ENCODE measurements at regions not wholly inside any gene's neighbourhood (a gene's known extent, or its start where the extent isn't known, plus 50 kb on each side); places are given as distances from the start of the nearest gene placed in this dataset.

DNA sequence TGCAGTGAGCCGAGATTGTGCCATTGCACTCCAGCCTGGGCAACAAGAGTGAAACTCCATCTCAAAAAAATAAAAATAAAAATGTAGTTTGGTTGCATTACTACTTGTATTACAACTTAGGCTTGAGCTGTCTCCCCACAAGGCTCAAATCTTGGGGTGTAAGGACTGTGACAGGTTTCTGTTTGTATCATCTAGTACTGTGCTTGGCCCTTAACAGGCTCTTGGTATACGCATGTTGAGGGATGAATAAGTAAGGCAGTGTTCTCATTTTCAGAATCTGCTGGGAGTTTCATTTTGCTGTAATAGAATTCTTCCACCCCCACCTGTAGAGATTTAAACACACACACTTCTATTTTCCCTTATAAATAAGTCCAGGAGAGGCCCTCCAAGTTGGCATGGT is 289.4 kb upstream of the EEF2KMT start:
- Mint-ChIP-seq H3K4me1 (ENCODE audit: low read depth, unreplicated experiment) (no peaks in the 10 kb centered on the region), H3K36me3 (ENCODE audit: insufficient read depth, unreplicated experiment) (no peaks in the 10 kb centered on the region), H3K4me3 (ENCODE audit: low read depth, unreplicated experiment) (no peak overlapping the region), H3K9me3 (ENCODE audit: low read depth, unreplicated experiment) (no peaks in the 10 kb centered on the region), H3K27ac (ENCODE audit: unreplicated experiment) (no peak overlapping the region), H3K27me3 (ENCODE audit: unreplicated experiment) (peaks cover 57% of the 10 kb centered on the region)
- TF ChIP-seq, protein P1, sequence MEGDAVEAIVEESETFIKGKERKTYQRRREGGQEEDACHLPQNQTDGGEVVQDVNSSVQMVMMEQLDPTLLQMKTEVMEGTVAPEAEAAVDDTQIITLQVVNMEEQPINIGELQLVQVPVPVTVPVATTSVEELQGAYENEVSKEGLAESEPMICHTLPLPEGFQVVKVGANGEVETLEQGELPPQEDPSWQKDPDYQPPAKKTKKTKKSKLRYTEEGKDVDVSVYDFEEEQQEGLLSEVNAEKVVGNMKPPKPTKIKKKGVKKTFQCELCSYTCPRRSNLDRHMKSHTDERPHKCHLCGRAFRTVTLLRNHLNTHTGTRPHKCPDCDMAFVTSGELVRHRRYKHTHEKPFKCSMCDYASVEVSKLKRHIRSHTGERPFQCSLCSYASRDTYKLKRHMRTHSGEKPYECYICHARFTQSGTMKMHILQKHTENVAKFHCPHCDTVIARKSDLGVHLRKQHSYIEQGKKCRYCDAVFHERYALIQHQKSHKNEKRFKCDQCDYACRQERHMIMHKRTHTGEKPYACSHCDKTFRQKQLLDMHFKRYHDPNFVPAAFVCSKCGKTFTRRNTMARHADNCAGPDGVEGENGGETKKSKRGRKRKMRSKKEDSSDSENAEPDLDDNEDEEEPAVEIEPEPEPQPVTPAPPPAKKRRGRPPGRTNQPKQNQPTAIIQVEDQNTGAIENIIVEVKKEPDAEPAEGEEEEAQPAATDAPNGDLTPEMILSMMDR (IDR thresholded peaks at IDR 0.05; ENCODE audit: unreplicated experiment) = no peak
- DNase-seq = no peak
- intact Hi-C loops (cut with micrococcal nuclease; ENCODE audit: unreplicated experiment) = no loop called here
- CTCF ChIA-PET = no interaction called here
- BruUV-seq (replicated peaks) = no TSS peak

GRCh38 chr16:5385811-5386210 is 288.2 kb upstream of the EEF2KMT start:
- Mint-ChIP-seq H3K27ac (ENCODE audit: unreplicated experiment) (no peak overlapping the region), H3K27me3 (ENCODE audit: unreplicated experiment) (peaks cover 48% of the 10 kb centered on the region), H3K9me3 (ENCODE audit: low read depth, unreplicated experiment) (no peaks in the 10 kb centered on the region), H3K4me3 (ENCODE audit: low read depth, unreplicated experiment) (no peak overlapping the region), H3K4me1 (ENCODE audit: low read depth, unreplicated experiment) (no peaks in the 10 kb centered on the region), H3K36me3 (ENCODE audit: insufficient read depth, unreplicated experiment) (no peaks in the 10 kb centered on the region)
- TF ChIP-seq, protein P1 (IDR thresholded peaks at IDR 0.05; ENCODE audit: unreplicated experiment) = no peak
- CTCF ChIA-PET = interaction anchor here (0.6 kb wide), 1 partner anchor 9 kb away, joined by 3 read pairs; no protein-coding TSS in a partner anchor
- intact Hi-C loops (cut with micrococcal nuclease; ENCODE audit: unreplicated experiment) = no loop called here
- BruUV-seq (replicated peaks) = no TSS peak
- DNase-seq = no peak

DNA sequence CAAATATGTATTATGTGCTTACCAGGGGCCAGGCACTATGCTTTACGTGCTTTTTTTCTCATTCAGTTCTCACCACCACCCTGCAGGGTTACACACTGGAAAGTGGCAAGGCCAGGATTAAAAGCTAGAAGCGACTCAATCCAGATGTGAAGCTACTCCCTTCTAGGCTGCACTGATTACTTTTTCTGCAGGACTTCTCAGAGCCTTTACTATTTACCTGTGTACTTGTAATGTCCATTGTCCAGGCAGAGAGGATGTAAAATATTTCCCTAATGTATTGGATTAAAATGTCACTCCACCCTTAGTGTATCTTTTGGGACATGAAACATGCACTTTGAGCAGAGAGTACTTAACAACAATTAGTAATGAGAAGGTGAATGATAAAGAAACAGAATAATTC is 287.5 kb upstream of the EEF2KMT start:
- TF ChIP-seq, protein P1 (IDR thresholded peaks at IDR 0.05; ENCODE audit: unreplicated experiment) = no peak
- CTCF ChIA-PET = no interaction called here
- H3K9me3 Mint-ChIP-seq (ENCODE audit: low read depth, unreplicated experiment) = no peaks in the 10 kb centered on the region
- H3K4me1 Mint-ChIP-seq (ENCODE audit: low read depth, unreplicated experiment) = no peaks in the 10 kb centered on the region
- BruUV-seq (replicated peaks) = no TSS peak
- intact Hi-C loops (cut with micrococcal nuclease; ENCODE audit: unreplicated experiment) = no loop called here
- H3K27ac Mint-ChIP-seq (ENCODE audit: unreplicated experiment) = no peak overlapping the region
- peaks cover 48% of the 10 kb centered on the region for H3K27me3 Mint-ChIP-seq (ENCODE audit: unreplicated experiment)
- H3K4me3 Mint-ChIP-seq (ENCODE audit: low read depth, unreplicated experiment) = no peak overlapping the region
- no peak for DNase-seq
- H3K36me3 Mint-ChIP-seq (ENCODE audit: insufficient read depth, unreplicated experiment) = no peaks in the 10 kb centered on the region

DNA sequence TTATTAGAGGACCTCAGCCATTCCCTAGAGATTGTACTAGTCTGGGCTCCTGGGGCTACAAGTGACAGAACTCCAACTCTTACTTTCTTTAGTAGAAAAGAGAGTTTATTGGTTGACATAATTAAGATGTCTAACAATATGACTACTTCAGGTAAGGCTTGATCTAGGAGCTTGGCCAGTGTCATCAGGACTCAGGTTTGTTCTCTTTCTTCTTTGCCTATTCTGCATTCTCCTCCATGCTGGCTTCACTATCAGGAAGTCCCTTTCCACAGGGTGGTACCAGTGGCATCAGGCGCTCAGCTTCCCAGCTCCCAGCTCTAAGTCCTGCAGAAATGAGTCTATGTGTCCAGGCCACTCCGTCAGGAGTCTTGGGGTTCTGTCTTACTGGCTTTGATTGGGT is 286.1 kb upstream of the EEF2KMT start:
- CTCF ChIA-PET = no interaction called here
- Mint-ChIP-seq H3K27ac (ENCODE audit: unreplicated experiment) (no peak overlapping the region), H3K4me3 (ENCODE audit: low read depth, unreplicated experiment) (no peak overlapping the region), H3K36me3 (ENCODE audit: insufficient read depth, unreplicated experiment) (no peaks in the 10 kb centered on the region), H3K9me3 (ENCODE audit: low read depth, unreplicated experiment) (no peaks in the 10 kb centered on the region), H3K4me1 (ENCODE audit: low read depth, unreplicated experiment) (no peaks in the 10 kb centered on the region), H3K27me3 (ENCODE audit: unreplicated experiment) (peaks cover 49% of the 10 kb centered on the region)
- intact Hi-C loops (cut with micrococcal nuclease; ENCODE audit: unreplicated experiment) = no loop called here
- TF ChIP-seq, protein P1 (IDR thresholded peaks at IDR 0.05; ENCODE audit: unreplicated experiment) = no peak
- DNase-seq = no peak
- no TSS peak for BruUV-seq (replicated peaks)

Data from Calu3 (cell line).